CD14-positive monocyte (primary cell): ENCODE measurements at regions not wholly inside any gene's neighbourhood (a gene's known extent, or its start where the extent isn't known, plus 50 kb on each side); places are given as distances from the start of the nearest gene placed in this dataset.

Experiments
- DNase-seq, 3 donors: peaks; one replicate each; pipeline ENCODE4 v3.0.0-alpha.2; 2011 to 2022
- H2AFZ ChIP-seq: 2 replicates; pipeline ENCODE4 v1.6.0; 2012; ENCODE audit warnings: mild to moderate bottlenecking, low read depth, low read length, inconsistent platforms; ENCODE audit not compliant: insufficient read depth, poor library complexity, severe bottlenecking
- H3K27ac ChIP-seq, 2 donors: 1 replicate in 1 of 2; 2 replicates in 1 of 2; pipeline ENCODE4 v1.5.1; 2012 to 2013; ENCODE audit warnings: low read length in 2 of 2, control low read depth in 1 of 2, inconsistent platforms in 1 of 2, low read depth in 1 of 2, mild to moderate bottlenecking in 1 of 2
- H3K27me3 ChIP-seq, 2 donors: one replicate each; pipeline versions ENCODE4 v1.6.0 to v1.6.1; 2011 to 2013; ENCODE audit warnings: low read length in 2 of 2; ENCODE audit not compliant: control insufficient read depth in 2 of 2, insufficient read depth in 2 of 2
- H3K36me3 ChIP-seq, 2 donors: replicated peaks in 1 of 2; 1 replicate in 1 of 2; 2 replicates in 1 of 2; pipeline versions ENCODE4 v1.5.1 to v1.6.1; 2012 to 2013; ENCODE audit warnings: low read length in 2 of 2, control low read depth in 1 of 2, inconsistent platforms in 1 of 2, mild to moderate bottlenecking in 1 of 2; ENCODE audit not compliant: insufficient read depth in 2 of 2, control insufficient read depth in 1 of 2
- H3K4me1 ChIP-seq, 2 donors: 1 replicate in 1 of 2; 2 replicates in 1 of 2; pipeline versions ENCODE4 v1.5.1 to v1.6.1; 2012 to 2013; ENCODE audit warnings: low read length in 2 of 2, control low read depth in 1 of 2, inconsistent platforms in 1 of 2, mild to moderate bottlenecking in 1 of 2, moderate library complexity in 1 of 2; ENCODE audit not compliant: insufficient read depth in 2 of 2, control insufficient read depth in 1 of 2
- H3K4me2 ChIP-seq: replicated peaks from 2 replicates; pipeline ENCODE3; 2012; ENCODE audit warnings: low read length, moderate library complexity, mild to moderate bottlenecking; ENCODE audit not compliant: poor library complexity, severe bottlenecking; ENCODE audit errors: extremely low read depth
- H3K4me3 ChIP-seq, 3 experiments: fragments of 200-600 bp in 1 of 3; sonication (generic) in 1 of 3; replicated peaks in 1 of 3; 1 replicate in 2 of 3; 2 replicates in 1 of 3; pipeline ENCODE4 v1.5.1; 2011 to 2013; ENCODE audit warnings: low read length in 3 of 3, mild to moderate bottlenecking in 3 of 3, control low read depth in 2 of 3, low read depth in 2 of 3, inconsistent platforms in 1 of 3, moderate library complexity in 1 of 3
- H3K79me2 ChIP-seq: 2 replicates; pipeline ENCODE4 v1.6.0; 2012; ENCODE audit warnings: mild to moderate bottlenecking, control low read depth, inconsistent platforms, low read length, moderate library complexity; ENCODE audit not compliant: insufficient read depth
- H3K9ac ChIP-seq: 2 replicates; pipeline ENCODE4 v1.6.0; 2017; ENCODE audit warnings: low read length, mild to moderate bottlenecking; ENCODE audit not compliant: insufficient read depth, poor library complexity, severe bottlenecking
- H3K9me3 ChIP-seq, 2 donors: replicated peaks in 1 of 2; 1 replicate in 1 of 2; 2 replicates in 1 of 2; pipeline versions ENCODE4 v1.5.1 to v1.6.1; 2012 to 2013; ENCODE audit warnings: low read length in 2 of 2, control low read depth in 1 of 2; ENCODE audit not compliant: control insufficient read depth in 1 of 2, insufficient read depth in 1 of 2
- H4K20me1 ChIP-seq: 2 replicates; pipeline ENCODE4 v1.6.0; 2012; ENCODE audit warnings: mild to moderate bottlenecking, low read length, control low read depth, moderate library complexity; ENCODE audit not compliant: insufficient read depth
- H3K27ac Mint-ChIP-seq, 7 donors: one replicate each; pipeline ENCODE4 v1.8.0; 2020; ENCODE audit warnings: mild to moderate bottlenecking in 7 of 7, mixed read lengths in 7 of 7, moderate library complexity in 6 of 7, inconsistent platforms in 2 of 7
- H3K27me3 Mint-ChIP-seq, 3 donors: one replicate each; pipeline ENCODE4 v1.8.0; 2021 to 2022; ENCODE audit warnings: low read depth in 3 of 3, mild to moderate bottlenecking in 3 of 3, mixed read lengths in 3 of 3, moderate library complexity in 3 of 3, inconsistent platforms in 1 of 3
- H3K36me3 Mint-ChIP-seq, 2 donors: one replicate each; pipeline ENCODE4 v1.8.0; 2020; ENCODE audit warnings: mixed read lengths in 2 of 2, inconsistent platforms in 1 of 2, mild to moderate bottlenecking in 1 of 2
- H3K4me1 Mint-ChIP-seq: one replicate; pipeline ENCODE4 v1.8.0; 2020; ENCODE audit warnings: mild to moderate bottlenecking, mixed read lengths
- H3K4me3 Mint-ChIP-seq, 2 donors: one replicate each; pipeline ENCODE4 v1.8.0; 2020; ENCODE audit warnings: mild to moderate bottlenecking in 2 of 2, mixed read lengths in 2 of 2, moderate library complexity in 1 of 2
- H3K9me3 Mint-ChIP-seq, 7 donors: one replicate each; pipeline ENCODE4 v1.8.0; 2020 to 2022; ENCODE audit warnings: mixed read lengths in 7 of 7, mild to moderate bottlenecking in 6 of 7, moderate library complexity in 6 of 7, inconsistent platforms in 2 of 7
- WGBS: methylation state at CpG from one replicate; pipeline ENCODE4 v1.1.5; 2013; ENCODE audit warnings: missing lambda C conversion rate; ENCODE audit not compliant: insufficient coverage; 5-methylcytosine and 5-hydroxymethylcytosine counted together
- intact Hi-C, 2 donors: fragments of 100-400 bp; cut with micrococcal nuclease; formaldehyde crosslinking; loops; one replicate each; pipeline versions ENCODE4 v1.15.0 to v1.15.1; 2023
- TF ChIP-seq, protein P1 (sequence below): fragments of 200-600 bp; IDR thresholded peaks from one replicate; pipeline ENCODE4 v1.8.0; 2022; ENCODE audit warnings: antibody characterized with exemption, mild to moderate bottlenecking

DNA sequence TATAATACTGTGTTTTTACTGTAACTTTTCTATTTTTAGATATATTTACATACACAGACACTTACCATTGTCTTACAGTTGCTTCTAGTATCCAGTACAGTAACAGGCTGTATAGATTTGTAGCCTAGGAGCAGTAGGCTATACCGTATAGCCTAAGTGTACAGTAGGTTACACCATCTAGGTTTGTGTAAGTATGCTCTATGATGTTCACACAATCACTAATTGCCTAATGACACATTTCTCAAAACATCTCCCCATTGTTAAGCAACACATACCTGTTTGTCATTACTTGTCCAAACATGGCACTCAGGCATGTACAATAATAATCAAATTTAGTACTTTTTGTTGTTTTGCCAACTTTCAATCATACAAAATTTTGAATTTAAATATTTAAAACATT, 757.3 kb downstream of the DOK5 start:
- no peak for DNase-seq
- Histone ChIP-seq H3K27ac (no peak overlapping the region), H3K36me3 (no peaks in the 10 kb centered on the region), H3K9me3 (peaks cover 0 to 11% of the 10 kb centered on the region in 2 donors), H3K9ac (no peak overlapping the region), H3K79me2 (no peaks in the 10 kb centered on the region), H2AFZ (no peak overlapping the region), H3K4me1 (no peaks in the 10 kb centered on the region), H3K27me3 (no peaks in the 10 kb centered on the region), H3K4me2 (no peak overlapping the region), H3K4me3 (no peak overlapping the region), H4K20me1 (no peaks in the 10 kb centered on the region)
- TF ChIP-seq, protein P1, sequence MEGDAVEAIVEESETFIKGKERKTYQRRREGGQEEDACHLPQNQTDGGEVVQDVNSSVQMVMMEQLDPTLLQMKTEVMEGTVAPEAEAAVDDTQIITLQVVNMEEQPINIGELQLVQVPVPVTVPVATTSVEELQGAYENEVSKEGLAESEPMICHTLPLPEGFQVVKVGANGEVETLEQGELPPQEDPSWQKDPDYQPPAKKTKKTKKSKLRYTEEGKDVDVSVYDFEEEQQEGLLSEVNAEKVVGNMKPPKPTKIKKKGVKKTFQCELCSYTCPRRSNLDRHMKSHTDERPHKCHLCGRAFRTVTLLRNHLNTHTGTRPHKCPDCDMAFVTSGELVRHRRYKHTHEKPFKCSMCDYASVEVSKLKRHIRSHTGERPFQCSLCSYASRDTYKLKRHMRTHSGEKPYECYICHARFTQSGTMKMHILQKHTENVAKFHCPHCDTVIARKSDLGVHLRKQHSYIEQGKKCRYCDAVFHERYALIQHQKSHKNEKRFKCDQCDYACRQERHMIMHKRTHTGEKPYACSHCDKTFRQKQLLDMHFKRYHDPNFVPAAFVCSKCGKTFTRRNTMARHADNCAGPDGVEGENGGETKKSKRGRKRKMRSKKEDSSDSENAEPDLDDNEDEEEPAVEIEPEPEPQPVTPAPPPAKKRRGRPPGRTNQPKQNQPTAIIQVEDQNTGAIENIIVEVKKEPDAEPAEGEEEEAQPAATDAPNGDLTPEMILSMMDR = no peak
- WGBS = no CpG with 5 or more reads among the region's 1 CpG
- Mint-ChIP-seq H3K27ac (no peak overlapping the region), H3K4me3 (no peak overlapping the region), H3K9me3 (peaks cover 0 to 12% (median 0%) of the 10 kb centered on the region in 7 donors), H3K36me3 (no peaks in the 10 kb centered on the region), H3K4me1 (no peaks in the 10 kb centered on the region), H3K27me3 (no peaks in the 10 kb centered on the region)
- intact Hi-C loops = no loop called here

DNA sequence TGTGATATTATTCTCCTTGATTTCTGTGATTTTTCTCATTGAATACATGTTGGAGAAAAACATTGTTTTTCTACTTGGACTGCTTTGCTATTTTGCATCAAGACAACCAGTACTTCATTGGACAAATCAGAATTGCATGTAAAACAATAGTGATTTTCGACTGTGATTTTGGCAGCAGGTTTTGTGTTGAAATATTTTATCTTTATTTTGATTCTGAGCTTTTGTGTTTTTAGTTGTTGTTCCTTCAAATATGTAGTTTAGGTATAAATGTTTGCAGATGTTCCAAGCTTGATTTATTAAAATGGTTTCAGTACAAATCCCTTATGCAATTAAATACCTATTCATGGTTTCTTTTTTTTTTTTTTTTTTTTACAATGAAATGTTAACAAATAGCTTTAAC, 754.1 kb downstream of the DOK5 start:
- H2AFZ ChIP-seq = no peak overlapping the region
- H3K4me1 ChIP-seq = no peaks in the 10 kb centered on the region
- no peak overlapping the region for H3K4me3 ChIP-seq
- H3K79me2 ChIP-seq = no peaks in the 10 kb centered on the region
- H3K4me2 ChIP-seq = no peak overlapping the region
- Mint-ChIP-seq H3K27me3 (no peaks in the 10 kb centered on the region), H3K36me3 (no peaks in the 10 kb centered on the region), H3K9me3 (peaks cover 0 to 25% (median 3%) of the 10 kb centered on the region in 7 donors), H3K4me3 (no peak overlapping the region), H3K4me1 (no peaks in the 10 kb centered on the region), H3K27ac (no peak overlapping the region)
- H3K36me3 ChIP-seq = no peaks in the 10 kb centered on the region
- no peak overlapping the region for H3K27ac ChIP-seq
- 40% methylated on average over 1 of the region's 1 CpG for WGBS
- intact Hi-C loops = no loop called here
- H3K9ac ChIP-seq = no peak overlapping the region
- H3K9me3 ChIP-seq = peaks cover 4 to 5% of the 10 kb centered on the region in 2 donors
- no peaks in the 10 kb centered on the region for H3K27me3 ChIP-seq
- no peaks in the 10 kb centered on the region for H4K20me1 ChIP-seq
- TF ChIP-seq, protein P1 = no peak
- no peak for DNase-seq
